ENCODE measurements at regions not wholly inside any gene's neighbourhood (a gene's known extent, or its start where the extent isn't known, plus 50 kb on each side); places are given as distances from the start of the nearest gene placed in this dataset.
A peak's percentile ranks its signal among the peaks of the same experiment; 100 is the strongest.
"Not testable (repeated sequence)": the region's sequence is repeated elsewhere in the genome, so short reads cannot be mapped to it uniquely, and the experiment has no call there.

GRCh38 chr3:194866236-194866635 lies 180.6 kb downstream of the FAM43A start:
- no peak for DNase-seq (ENCODE audit: low spot score)

DNA sequence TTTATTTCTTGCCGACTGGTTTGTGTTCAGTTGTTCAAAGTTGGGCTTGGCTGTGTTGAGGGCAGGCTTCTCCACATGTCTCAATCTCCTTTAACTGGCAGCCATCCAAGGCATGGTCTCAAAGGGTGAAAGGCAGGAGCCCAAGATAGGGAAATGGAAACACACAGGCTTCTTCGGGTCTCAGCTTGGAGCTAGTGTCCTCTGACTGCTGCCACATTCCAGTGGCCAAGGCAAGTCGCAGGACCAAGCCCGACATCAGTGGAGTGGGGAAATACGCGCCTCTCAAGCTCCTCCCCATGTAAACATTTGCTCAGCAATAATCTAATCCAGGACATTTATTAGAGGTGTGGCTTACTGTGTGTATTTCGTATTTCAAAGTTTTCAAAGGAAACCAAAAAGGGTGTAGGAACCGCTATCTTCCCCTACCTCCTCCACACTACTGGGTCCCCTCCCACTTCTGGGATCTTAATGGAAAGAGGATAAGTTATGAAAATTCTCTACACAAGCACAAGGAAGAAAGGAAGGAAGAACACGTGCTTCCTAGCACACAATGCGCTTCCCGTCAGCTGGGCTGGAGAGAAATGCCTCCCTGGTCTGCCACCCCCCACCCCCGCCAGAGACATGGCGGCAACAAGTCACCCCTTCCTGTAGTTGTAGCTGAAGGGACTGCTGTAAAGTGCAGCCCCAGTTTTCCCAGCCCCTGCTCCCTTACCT lies 181.7 kb downstream of the FAM43A start:
- no peak for DNase-seq (ENCODE audit: low spot score)

GRCh38 chr3:194868831-194869230 lies 183.1 kb downstream of the FAM43A start:
- no peak for DNase-seq (ENCODE audit: low spot score)

GRCh38 chr3:194869482-194870169 lies 183.9 kb downstream of the FAM43A start:
- no peak for DNase-seq (ENCODE audit: low spot score)

- DNase-seq (ENCODE audit: low spot score): no peak
Observed at GRCh38 chr3:194870394-194871110, 184.9 kb downstream of the FAM43A start.

GRCh38 chr3:194871143-194871863 lies 185.6 kb downstream of the FAM43A start:
- peak; percentile 25 for DNase-seq (ENCODE audit: low spot score)

- no peak for DNase-seq (ENCODE audit: low spot score)
Observed at GRCh38 chr3:194871864-194872668, 186.4 kb downstream of the FAM43A start.

- DNase-seq (ENCODE audit: low spot score): no peak
Observed at GRCh38 chr3:194872669-194872977, 186.9 kb downstream of the FAM43A start.

GRCh38 chr3:194873474-194873873 lies 187.8 kb downstream of the FAM43A start:
- not testable (repeated sequence) for DNase-seq (ENCODE audit: low spot score)

DNA sequence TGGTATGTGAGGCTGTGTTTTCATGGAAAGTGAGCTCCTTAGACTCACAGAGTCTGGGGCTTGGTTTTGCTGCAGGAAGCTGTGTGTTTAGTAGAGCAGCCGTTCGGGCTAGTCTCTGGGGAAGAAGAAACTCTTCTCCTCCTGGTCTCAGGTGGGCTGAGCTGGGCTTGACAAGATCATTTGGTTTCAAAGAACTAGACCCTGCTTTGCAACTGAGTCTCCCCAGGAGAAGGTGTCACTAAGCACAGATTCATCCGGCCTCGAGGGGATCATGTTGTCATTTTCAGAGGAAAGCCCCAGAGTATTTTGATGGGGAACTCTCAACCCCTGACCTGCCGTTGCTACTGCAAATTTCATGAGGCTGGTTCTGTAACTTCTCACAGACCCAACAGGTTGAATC lies 188.5 kb downstream of the FAM43A start:
- no peak for DNase-seq (ENCODE audit: low spot score)

GRCh38 chr3:194874783-194875182 lies 189.1 kb downstream of the FAM43A start:
- DNase-seq (ENCODE audit: low spot score): no peak

- DNase-seq (ENCODE audit: low spot score): no peak
Observed at GRCh38 chr3:194875581-194876402, 190.1 kb downstream of the FAM43A start.

- DNase-seq (ENCODE audit: low spot score): no peak
Observed at GRCh38 chr3:194876403-194877095, 190.9 kb downstream of the FAM43A start.

DNA sequence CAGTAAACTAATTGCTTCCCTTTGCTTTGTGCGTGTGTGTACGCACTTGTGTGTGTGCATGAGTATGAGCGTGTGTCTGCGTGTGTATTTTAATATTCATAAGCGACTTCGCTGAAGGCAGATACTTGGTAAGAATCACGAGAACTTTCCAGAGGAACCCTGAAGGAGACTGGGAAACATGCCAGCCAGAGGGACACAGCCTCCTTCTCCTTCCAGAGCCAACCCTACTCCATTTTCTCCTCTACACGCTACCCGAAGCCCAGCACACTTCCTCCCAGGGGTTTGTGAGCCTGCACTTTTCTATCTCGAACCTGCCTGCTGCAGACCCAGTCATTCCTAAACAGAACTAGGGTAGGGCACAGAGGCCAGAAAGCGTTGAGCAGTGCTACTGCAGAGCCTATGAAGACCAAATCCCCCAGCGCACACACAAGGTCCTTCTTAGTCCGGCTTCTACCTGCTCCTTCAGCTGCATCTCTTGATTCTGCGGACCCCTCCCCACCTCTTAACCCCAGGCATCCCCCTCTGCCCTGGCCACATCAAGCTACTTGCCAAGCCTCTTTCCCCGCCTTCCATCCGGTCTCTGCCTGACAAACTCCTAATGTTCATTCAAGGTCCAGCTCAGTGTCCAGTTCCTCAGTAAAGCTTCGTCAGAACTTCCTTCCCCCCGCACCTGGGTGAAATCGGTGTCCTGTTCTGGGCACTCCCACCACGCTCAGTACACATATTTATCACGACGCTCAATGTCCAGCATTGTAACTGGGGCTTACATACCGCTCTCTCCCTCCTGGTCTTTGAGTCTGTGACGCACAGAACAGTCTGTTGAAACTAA lies 191.8 kb downstream of the FAM43A start:
- DNase-seq (ENCODE audit: low spot score): no peak

GRCh38 chr3:194879126-194879877 lies 193.6 kb downstream of the FAM43A start:
- DNase-seq (ENCODE audit: low spot score): no peak

DNA sequence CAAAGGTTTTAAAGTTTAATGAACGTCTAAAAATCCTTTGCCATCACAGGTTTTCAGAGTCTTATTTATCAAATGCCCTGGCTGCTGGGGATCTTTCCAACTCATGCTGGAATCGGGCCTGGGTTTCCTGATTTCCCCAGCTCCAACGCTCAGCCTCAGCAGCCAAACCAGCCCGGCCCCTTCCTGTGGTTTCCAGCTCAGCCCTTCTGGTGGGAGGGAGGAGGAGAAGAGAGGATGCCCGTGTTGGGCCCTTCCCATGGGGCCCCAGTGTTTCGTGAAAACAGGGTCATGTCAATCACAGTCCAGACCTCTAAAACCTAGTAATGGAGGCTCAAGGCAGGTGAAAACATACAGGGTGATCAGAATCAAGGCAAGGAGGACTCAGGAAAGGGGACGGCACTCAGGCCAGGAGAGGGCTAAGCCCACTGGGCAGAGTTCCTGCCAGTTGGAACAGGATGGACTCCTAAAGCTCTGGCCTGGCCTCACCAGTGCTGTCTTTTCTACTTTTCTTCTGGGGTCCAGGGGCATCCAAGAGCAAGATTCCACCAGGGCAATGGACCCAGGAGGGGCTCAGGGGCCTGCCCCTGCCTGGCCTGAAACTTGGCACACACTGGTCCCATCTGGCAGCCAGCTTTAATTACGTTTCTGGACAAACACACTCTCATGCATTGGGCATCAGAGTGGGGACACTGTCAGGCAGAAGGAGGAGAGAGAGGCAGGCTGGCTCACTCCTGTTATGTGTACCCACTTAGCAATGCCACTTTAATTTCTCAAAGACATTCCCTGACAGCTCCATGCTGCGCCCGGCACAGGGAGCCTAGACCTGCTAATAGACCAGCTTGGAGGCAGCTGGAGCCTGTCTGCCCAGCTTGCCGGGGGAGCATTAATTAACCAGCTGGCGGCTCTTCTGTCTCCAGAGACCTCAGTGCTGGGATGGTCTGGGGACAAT lies 194.6 kb downstream of the FAM43A start:
- no peak for DNase-seq (ENCODE audit: low spot score)

Data from HuH-7.5 (cell line).